DMS53 treated with DMSO at 0.1 percent for 48 hours (cell line): ENCODE measurements at regions not wholly inside any gene's neighbourhood (a gene's known extent, or its start where the extent isn't known, plus 50 kb on each side); places are given as distances from the start of the nearest gene placed in this dataset.
A peak's percentile ranks its signal among the peaks of the same experiment; 100 is the strongest.

Experiments used
- DNase-seq: peaks from one replicate; lab custom pipeline; 2025; ENCODE audit not compliant: unreplicated experiment; lab: John Stamatoyannopoulos, UW

DNA sequence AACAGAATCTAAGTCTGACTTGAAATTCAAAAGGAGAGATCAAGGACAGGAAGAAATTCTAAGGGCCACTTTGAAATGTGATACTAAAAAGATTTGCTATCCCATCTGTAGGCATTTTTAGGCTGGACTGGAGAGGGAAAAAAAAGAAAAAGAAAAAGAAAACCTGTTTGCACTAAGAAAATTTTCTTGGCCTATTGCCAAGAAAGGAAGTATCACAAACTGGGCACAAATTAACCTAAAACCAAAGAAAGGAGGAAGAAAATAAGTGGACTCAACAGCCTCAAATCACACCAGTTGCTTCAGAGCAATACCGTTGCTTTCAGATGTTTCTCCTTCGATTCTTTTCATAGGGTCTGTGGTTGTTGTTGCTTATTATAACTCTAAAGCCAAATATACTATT lies 287.9 kb upstream of the VRK2 start:
- DNase-seq: no peak

DNA sequence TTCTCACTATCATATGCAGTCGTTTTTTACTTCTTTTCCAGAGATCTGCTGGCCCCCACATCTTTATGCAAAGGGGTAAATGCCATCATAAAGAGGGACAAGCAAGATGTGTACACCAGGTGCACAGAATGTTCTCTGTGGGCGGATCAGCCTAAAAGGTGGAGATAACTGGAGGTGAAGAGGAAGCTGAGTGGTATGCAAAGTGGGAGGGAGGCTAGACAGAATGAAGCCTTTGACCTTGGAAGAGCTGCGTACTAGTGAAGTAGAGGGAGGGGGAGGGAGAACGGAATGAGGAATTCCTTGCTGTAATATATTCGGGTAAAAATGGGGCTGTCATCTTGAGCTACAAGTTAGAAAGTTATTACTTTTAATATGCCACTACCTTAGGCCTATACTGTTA lies 287.5 kb upstream of the VRK2 start:
- DNase-seq: no peak

DNA sequence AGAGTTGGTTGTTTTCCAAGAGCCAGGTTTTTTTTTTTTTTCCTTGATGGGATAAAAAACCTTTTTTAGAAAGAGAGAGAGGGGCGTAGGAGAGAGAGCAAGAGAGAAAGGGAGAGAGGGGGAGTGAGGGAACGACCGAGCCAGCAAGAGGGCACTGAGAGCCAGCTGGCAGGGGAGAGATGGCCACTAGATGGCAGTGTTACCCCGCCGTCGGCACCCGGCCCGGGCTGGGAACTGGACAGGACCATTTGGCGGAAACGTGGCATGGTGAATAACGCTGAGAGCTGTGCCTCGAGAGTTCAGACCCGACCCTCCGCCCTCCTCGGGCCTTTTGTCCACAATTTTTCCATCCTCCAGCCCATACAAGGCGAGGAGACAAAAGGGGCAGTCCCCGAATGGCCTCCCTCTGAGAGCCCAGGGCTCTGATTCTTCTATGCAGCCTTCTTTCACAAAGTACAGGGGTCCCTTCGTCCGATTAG lies 286.7 kb upstream of the VRK2 start:
- DNase-seq: peak; percentile 68

DNA sequence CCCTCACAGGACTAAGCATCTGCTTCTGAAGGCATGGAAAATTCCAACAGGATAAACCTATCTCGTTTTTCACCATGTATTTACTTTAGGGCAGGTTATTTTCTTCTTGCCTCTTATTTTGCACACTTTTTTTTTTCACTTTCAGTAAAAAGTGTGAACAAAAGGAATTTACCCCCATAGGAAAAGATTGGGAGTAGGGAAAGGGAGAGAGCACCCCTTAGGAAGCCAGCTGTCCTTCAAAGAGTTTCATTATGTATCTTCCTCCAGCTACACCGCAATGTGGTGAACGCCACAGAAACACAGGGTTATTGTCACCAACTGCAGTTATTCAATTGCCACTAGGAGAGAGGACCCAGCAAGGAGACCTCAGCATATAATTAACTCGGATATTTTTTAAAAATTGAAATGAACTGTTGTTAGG lies 286.2 kb upstream of the VRK2 start:
- no peak for DNase-seq

DNA sequence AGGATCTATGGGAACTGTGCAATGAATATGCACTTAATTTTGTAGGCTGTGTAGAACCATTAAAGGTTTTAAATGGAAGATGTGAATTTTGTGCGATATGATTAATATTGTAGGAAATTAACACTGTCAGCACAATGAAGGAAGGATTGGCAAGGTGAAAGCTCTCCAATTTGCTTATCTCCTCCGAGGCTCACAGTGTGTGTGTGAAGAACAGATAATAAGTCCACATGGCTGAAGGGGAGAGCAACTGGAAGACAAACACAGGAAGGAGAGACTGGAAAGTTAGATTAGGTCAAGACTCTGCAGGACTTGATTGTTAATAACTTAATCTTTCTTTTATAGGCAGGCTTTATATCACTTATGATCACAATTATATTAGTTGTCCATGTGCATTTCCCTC lies 269.7 kb upstream of the VRK2 start:
- DNase-seq: no peak

DNA sequence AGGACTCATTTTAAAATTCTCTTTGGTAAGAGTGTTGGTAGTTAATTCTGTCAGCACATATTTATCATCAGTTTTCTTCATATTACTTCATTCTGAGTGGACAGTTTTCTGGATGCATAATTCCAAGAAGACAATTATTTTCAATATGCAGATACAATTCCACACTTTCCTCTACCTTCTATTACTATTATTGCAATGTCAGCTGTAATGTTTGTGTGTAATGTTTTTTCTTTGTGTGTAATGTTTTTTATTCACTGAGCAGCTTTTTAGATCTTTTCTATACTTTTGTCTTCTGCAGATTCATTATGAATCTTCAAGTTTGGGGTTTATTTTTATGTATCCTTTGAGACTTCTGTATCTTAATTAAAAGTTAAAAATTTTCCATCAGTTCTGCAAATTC lies 264.0 kb upstream of the VRK2 start:
- DNase-seq: no peak

DNA sequence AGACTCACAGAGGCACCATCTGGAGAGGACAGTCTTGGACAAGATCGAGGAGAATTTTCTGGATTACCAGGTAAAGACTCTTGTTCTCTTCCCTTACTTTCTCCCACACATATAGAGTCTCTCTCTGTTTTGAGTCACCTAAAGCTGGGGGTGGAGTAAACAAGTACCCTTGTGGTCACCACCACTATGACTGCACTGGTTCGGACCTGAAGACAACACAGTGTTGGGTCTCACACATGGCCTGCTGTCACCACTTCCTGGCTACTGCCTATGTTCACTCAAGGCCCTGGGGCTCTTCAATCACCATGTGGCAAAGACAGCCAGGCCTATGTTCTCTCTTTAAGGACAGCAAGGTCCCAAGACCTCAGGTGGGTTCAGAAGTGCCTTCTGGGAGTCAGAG lies 253.3 kb upstream of the VRK2 start:
- no peak for DNase-seq

DNA sequence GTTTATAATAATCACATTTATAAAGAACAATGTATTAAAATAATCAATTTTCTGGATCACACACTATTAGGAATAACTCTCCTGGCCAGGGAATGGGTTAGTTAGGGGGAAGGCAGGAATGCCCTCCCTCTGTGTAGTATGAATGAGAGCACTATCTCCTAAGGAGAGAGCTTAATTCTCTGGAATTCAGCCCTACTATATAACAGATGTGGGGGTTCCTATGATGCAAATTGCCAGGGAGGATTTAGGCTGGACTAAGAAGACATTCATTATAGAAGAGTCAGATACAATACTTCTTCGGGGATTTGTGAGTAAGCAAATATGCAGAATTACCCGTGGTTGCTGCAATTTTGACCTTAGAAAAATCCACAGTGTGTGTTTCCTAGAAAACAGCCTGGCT lies 250.1 kb upstream of the VRK2 start:
- DNase-seq: no peak

DNA sequence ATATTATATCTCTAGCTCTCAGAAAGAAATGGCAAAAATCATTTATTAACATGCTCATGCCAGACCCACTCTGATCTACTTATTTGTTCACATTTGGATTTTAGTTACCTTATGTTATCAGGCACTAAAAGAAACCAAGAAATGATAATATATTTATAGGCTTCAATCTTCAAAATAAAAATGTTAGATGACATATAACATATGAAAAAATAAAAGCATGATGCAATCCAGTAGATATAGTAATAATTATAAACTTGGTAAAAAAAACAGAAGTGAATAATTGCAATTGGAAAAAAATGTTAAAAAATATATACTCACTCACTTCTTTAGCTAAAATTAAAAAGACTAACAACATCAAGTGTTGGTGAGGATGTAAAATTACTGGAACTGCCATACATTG lies 248.3 kb upstream of the VRK2 start:
- no peak for DNase-seq

DNA sequence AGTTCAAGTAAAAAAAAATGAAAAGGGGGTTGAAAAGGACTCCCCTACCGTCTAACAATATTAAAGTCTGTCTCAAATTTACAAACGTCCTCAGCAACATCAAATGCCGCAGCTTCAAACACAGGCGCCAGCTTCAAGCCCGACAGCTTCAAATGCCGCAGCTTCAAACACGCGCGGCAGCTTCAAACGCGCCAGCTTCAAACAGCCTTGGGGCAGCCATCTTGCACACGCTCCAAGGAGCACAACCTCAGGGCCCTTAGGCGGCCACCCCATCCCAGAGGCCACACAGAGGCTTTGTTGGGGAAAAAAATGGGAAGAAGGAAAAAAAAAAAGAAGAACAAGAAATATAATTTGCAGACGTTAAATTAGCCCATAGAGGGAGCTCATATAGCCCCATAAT lies 244.4 kb upstream of the VRK2 start:
- DNase-seq: no peak

DNA sequence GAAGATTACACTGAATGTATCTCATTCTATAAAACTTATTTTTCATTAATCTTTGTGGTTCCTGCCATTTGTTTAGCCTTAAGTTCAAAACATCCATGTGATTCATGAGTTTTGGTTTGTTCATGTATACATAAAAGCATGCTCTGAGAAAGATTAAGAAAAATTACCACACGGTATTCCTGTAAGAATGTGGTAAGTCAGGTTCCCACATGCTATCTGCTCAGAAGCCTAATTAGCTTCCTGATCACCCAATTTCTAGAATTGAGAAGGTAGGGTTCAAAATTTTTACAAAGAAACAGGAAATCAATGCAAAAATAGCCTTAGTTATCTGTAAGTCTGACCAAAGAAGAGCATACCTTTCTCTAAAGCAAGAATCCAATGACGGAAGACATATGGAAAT lies 241.6 kb upstream of the VRK2 start:
- no peak for DNase-seq

DNA sequence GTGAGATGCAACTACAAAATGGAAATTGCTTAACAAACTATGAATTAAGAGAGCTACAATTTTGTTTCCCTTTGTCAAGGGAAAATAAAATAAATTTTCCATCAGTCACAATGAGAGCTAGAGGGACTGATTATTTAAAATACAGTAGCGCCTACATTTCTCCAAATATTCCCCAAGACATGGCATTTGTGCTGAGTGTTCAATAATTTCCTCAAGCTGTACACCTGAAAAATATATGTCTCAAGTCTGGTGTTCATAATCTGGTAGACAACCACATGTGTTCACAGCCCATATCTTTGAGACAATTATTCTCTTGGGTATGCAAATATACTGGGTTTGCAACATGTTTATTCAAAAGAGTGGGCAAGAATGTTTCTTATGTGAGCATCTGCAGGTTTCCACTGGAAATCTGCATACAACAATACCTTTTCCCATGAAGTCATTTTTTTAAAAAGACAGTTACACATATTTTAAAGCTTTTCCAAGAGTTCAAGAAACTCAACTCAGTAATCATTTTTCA lies 240.1 kb upstream of the VRK2 start:
- DNase-seq: no peak

DNA sequence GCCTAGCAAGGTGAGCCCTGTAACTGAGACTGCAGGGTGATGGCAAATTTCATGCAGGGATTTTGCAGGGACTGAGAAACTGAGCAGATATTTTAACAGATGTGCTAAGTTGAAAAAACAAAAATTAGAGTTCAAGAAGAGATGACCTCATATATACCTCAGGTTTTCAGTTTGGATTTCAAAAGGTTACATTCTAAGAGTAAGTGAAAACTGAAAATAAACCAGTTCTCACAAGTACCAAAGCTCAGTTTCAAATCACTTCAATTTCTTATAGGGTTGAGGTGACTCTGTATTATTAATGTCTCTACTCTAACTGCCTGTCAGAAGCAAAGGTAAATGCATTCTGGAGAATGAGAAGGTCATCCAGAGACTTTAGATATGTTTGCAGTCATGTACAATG lies 237.4 kb upstream of the VRK2 start:
- no peak for DNase-seq

DNA sequence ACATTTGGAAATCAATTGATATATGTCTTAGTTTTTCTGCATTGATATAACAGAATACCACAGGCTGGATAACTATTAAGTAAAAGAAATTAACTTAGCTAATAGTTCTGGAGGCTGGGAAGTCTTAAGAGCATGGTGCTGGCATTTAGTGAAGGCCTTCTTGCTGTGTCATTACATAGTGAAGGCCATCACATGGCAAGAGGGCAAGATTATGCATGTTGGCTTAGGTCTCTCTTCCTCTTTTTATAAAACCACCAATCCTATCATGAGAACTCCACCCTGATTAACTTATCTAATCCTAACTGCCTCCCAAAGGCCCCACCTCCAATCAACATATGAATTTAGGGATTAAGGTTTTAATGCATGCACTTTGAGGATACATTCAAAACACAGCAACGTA lies 225.5 kb upstream of the VRK2 start:
- no peak for DNase-seq

DNA sequence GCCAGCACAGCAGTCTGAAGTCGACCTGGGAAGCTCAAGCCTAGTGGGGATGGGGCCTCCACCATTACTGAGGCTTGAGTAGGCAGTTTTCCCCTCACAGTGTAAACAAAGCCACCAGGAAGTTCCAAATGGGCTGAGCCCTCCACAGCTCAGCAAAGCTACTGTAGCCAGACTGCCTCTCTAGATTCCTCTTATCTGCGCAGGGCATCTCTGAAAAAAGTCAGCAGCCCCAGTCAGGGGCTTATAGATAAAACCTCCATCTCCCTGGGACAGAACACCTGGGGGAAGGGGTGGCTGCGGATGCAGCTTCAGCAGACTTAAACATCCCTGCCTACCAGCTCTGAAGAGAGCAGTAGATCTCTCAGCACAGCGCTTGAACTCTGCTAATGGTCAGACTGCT lies 218.4 kb upstream of the VRK2 start:
- DNase-seq: no peak

DNA sequence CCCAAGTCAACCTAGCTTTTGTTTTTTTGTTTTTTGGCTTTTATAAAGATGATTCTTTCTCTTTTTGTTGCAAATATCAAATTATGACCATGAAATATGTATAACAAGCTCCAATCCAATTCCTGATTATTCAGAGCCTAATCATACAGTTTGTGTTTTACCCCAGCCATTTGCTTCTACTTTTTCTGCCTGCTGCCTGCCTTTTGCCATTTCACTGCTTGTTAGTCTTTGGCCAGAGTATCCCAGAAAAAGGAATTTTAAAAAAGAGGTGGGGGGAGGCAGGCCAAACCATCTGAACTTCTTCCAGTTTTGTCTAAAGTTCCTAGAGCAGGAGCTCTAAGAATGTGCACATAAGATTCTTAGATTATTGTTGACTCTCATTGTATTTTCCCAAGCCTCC lies 211.9 kb upstream of the VRK2 start:
- no peak for DNase-seq

DNA sequence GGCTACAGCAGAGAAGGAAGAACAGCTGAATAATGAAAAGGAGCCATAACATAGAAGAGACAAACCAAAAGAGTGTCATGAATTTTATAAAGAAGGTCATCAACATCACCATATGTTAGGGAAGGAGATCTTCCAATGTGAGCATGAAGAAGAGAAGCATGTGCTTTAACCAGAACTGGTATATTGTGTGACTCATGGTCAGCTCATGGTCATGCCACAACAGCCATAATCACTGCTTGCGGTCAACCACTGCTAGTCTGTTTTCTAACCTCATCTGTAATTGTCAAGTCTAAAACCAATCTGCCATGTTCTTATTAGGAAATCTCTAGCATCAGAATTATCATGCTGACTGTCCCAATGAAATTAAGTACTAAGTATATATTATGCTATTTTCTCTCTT lies 204.1 kb upstream of the VRK2 start:
- no peak for DNase-seq

DNA sequence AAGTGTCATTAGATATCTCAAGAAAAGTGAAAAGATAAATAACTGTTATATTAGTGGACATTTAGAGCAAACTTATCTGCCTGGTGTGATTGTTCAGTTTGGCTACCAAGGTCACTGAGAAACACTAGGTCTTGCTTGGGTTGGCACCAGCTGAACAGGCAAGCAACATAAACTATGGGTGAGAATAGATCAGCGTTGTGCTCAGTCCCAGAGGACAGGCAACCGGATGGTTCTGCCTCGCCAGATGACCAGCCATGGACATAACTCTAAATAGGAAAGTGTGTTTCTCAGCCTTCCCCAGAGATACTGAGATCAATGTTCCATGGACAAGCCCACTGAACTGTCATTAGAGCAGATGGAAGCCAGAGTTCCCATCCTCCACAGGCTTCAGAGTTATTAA lies 203.4 kb upstream of the VRK2 start:
- DNase-seq: no peak

DNA sequence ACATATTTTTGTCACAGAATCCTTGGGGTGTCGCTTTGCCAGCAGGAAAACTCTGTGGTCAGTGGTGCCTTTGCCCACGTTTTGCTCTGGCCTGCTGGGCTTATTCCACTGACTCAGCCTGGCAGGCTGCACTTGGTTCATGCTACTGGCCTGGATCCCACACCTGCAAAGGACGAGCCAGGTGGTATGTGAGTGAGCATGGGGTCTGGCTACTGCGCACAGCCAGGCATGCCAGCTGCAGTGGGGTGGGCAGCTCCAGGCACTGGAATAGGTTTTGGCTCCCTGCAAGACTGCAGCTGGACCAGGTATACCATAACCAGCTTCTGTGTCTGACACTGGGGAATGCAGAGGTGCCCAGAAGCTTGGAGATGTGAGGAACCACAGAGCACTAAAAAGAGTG lies 197.9 kb upstream of the VRK2 start:
- no peak for DNase-seq

DNA sequence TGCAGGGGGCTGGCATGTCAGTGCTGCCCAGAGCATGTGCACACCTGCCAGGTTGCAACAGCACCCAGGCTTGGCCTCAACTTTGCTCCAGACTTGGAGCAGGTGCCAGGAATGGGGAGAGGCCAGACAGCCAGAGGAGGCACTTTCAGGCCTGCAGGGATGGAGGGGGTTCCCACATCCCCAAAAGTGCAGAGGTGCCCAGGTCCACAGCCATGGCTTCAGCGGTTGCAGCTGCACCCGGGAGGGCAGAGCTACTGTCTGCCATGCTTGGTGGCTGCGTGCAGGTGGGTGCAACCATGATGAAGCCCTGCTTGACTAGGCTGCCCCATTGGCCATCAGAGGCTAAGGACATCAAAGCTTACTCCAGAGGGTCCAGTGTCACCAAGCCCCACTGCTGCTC lies 196.8 kb upstream of the VRK2 start:
- DNase-seq: no peak

DNA sequence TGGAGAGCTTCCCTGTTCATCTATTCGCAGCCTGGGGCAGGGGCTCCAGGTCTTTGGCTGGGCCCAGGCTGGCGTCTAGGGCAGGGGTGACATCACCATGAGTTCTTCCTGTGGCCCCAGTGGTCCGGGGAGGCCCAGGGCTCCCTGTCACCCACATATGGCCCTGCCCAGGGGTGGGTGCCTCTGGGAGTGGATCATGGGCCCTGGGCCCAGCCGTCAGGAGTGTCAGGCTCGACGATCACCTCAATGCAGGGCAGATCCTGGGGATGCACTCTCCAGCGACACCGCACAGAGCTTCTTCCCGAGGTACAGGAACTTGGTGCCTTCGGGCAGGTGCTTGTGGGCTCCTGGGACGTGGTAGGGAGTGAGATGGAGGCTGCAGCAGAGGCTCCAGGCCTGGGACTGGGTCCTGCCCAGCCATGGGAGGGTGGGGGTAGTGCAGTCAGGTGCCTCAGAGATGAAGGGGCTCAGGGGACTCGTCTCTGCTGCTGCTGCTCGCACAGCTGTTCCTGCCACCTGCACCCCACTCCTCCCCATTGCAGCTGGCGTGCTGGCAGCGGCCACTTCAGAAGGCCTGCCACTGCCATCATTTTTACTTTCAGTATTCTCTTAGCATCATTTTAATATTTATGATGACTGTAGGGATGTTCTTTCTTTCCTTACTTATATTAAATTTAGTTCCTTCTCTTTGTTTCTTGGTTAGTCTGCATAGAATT lies 196.0 kb upstream of the VRK2 start:
- DNase-seq: no peak

DNA sequence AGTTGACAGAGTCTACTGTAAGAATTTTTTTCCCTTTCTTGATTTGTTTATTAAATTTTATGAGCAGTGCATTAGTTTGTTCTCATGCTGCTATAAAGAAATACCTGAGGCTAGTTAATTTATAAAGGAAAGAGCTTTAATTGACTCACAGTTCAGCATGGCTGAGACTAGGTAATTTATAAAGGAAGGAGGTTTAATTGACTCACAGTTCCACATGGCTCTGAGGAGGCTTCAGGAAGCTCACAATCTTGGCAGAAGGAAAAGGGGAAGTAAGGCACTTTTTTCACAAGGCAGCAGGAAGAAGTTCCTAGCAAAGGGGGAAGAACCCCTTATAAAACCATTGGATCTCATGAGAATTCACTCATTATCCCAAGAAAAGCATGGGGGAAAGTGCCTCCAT lies 191.4 kb upstream of the VRK2 start:
- DNase-seq: no peak

DNA sequence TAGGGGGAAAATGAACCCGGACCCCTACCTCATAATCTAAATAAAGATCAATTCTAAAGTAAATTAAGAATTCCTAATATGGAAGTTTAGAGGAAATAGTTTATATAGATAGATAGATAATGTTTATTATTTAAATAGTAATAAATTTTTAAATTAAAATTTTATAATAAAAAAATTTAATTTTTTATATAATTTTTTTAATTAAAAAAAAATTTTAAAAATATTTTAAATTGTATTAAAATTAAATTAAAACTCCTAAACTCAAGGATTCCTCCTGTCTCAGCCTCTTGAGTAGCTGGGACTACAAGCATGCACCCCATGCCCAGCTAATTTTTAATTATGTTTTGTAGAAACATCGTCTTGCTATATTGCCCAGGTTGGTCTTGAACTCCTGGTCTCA lies 186.9 kb upstream of the VRK2 start:
- DNase-seq: no peak
